GM18499 (cell line): ENCODE measurements at regions not wholly inside any gene's neighbourhood (a gene's known extent, or its start where the extent isn't known, plus 50 kb on each side); places are given as distances from the start of the nearest gene placed in this dataset.

Experiments used
- ATAC-seq: cut with Tn5 transposase; IDR thresholded peaks from one replicate; pipeline ENCODE4 v1.9.1; 2021; ENCODE audit warnings: moderate number of reproducible peaks; ENCODE audit not compliant: insufficient read depth, unreplicated experiment

GRCh38 chr7:46747869-46748576 is 827.0 kb upstream of the IGFBP3 start:
- no peak for ATAC-seq

GRCh38 chr7:46746695-46747687 is 825.9 kb upstream of the IGFBP3 start:
- ATAC-seq = no peak

- ATAC-seq = no peak
Measured at GRCh38 chr7:46745707-46746090, 824.6 kb upstream of the IGFBP3 start.

GRCh38 chr7:46744957-46745706 is 824.1 kb upstream of the IGFBP3 start:
- ATAC-seq = no peak

- no peak for ATAC-seq
Measured at GRCh38 chr7:46742601-46743000, 821.5 kb upstream of the IGFBP3 start.

GRCh38 chr7:46741938-46742540 is 821.0 kb upstream of the IGFBP3 start:
- no peak for ATAC-seq

GRCh38 chr7:46741181-46741580 is 820.1 kb upstream of the IGFBP3 start:
- ATAC-seq = no peak

GRCh38 chr7:46739518-46740234 is 818.6 kb upstream of the IGFBP3 start:
- no peak for ATAC-seq

GRCh38 chr7:46738796-46739195 is 817.7 kb upstream of the IGFBP3 start:
- no peak for ATAC-seq

GRCh38 chr7:46738165-46738564 is 817.1 kb upstream of the IGFBP3 start:
- ATAC-seq = no peak

- no peak for ATAC-seq
Measured at GRCh38 chr7:46725838-46726237, 804.8 kb upstream of the IGFBP3 start.

- no peak for ATAC-seq
Measured at GRCh38 chr7:46725136-46725535, 804.1 kb upstream of the IGFBP3 start.

GRCh38 chr7:46723742-46724141 is 802.7 kb upstream of the IGFBP3 start:
- ATAC-seq = no peak

- no peak for ATAC-seq
Measured at GRCh38 chr7:46723003-46723402, 801.9 kb upstream of the IGFBP3 start.

GRCh38 chr7:46720761-46721160 is 799.7 kb upstream of the IGFBP3 start:
- no peak for ATAC-seq

- no peak for ATAC-seq
Measured at GRCh38 chr7:46719616-46720015, 798.5 kb upstream of the IGFBP3 start.

- ATAC-seq = no peak
Measured at GRCh38 chr7:46716926-46717325, 795.9 kb upstream of the IGFBP3 start.

GRCh38 chr7:46715579-46715978 is 794.5 kb upstream of the IGFBP3 start:
- no peak for ATAC-seq

GRCh38 chr7:46714904-46715303 is 793.8 kb upstream of the IGFBP3 start:
- ATAC-seq = no peak
